ENCODE measurements at regions not wholly inside any gene's neighbourhood (a gene's known extent, or its start where the extent isn't known, plus 50 kb on each side); places are given as distances from the start of the nearest gene placed in this dataset.

DNA sequence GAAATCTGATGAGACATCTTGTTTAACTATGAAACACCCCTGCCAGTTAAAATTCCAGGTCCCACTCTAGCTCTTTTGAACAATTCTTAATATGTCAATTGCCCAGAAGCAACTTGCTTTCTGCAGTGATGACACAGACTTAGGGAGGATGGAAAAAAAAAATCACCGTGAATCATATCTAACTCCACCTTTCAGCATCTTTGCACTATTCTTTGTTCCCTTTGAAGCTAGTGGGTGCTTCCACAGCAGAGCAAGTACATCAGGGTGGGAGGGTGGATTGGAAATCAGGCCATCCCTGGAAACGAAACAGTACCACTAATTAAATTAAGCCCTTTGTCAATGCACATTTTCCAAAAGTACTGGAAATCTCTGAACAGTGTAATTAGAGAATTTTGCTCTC is 324.3 kb upstream of the MEIS1 start:
- DNase-seq (no peak), ATAC-seq (no peak)
- Histone ChIP-seq H3K36me3 (no peaks in the 10 kb centered on the region), H3K4me3 (no peak overlapping the region), H3K9me3 (no peaks in the 10 kb centered on the region), H3K27me3 (ENCODE audit: low read depth) (no peaks in the 10 kb centered on the region), H3K27ac (no peak overlapping the region), H3K4me1 (no peaks in the 10 kb centered on the region)
- intact Hi-C loops (cut with DNase I), result no loop called here
- no peak for TF ChIP-seq CTCF (IDR thresholded peaks at IDR 0.05)

GRCh38 chr2:66110086-66110485 is 324.8 kb upstream of the MEIS1 start:
- Histone ChIP-seq H3K36me3 (no peaks in the 10 kb centered on the region), H3K27ac (no peak overlapping the region), H3K27me3 (ENCODE audit: low read depth) (no peaks in the 10 kb centered on the region), H3K4me3 (no peak overlapping the region), H3K9me3 (no peaks in the 10 kb centered on the region), H3K4me1 (no peaks in the 10 kb centered on the region)
- intact Hi-C loops (cut with DNase I), result no loop called here
- no peak for DNase-seq
- no peak for ATAC-seq
- TF ChIP-seq CTCF (IDR thresholded peaks at IDR 0.05), result no peak

DNA sequence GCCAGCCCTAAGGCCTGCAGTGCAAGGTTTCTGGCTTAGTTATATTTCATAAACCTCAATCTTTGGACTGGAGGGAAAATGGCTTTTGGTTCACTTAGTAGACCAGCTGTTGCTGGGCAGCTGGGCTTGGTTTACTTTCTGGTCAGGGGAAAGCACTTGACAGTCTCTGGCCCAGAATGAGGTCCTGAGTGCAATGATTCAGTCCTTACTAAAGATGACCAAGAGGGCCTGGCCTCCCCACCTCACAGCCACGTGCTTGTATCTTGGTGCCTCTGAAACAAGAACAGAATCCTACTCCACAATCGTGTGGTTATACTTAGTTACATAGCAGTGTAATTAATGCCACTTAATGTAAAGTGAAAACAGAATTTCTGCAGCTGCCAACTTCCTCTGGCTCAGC is 325.5 kb upstream of the MEIS1 start:
- TF ChIP-seq CTCF (IDR thresholded peaks at IDR 0.05), result no peak
- Histone ChIP-seq H3K27me3 (ENCODE audit: low read depth) (no peaks in the 10 kb centered on the region), H3K9me3 (no peaks in the 10 kb centered on the region), H3K36me3 (no peaks in the 10 kb centered on the region), H3K27ac (no peak overlapping the region), H3K4me1 (no peaks in the 10 kb centered on the region), H3K4me3 (no peak overlapping the region)
- DNase-seq (no peak), ATAC-seq (no peak)
- intact Hi-C loops (cut with DNase I), result no loop called here

GRCh38 chr2:66105066-66105753 is 329.7 kb upstream of the MEIS1 start:
- Histone ChIP-seq H3K27ac (no peak overlapping the region), H3K9me3 (no peaks in the 10 kb centered on the region), H3K27me3 (ENCODE audit: low read depth) (no peaks in the 10 kb centered on the region), H3K4me3 (no peak overlapping the region), H3K36me3 (no peaks in the 10 kb centered on the region), H3K4me1 (no peaks in the 10 kb centered on the region)
- ATAC-seq (no peak), DNase-seq (no peak)
- intact Hi-C loops (cut with DNase I), result no loop called here
- TF ChIP-seq CTCF (IDR thresholded peaks at IDR 0.05), result no peak

DNA sequence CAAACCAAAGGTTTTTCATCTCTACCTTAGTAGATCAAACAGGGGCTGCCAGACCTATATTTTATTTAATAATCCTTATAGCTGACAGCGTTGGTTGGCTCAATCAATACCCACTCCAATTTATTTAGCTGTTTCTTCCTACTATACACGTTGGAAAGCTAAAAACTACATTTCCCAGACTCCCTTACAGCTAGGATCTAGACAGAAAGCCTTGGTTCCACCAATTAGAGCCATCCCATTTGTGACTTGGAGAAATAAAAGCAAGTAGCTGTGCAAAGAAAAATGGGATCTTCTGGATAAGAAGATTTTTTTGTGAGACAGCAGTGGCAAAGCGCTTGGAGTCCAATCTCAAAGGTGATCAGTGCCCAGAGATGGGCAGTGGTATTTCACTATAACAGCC is 331.3 kb upstream of the MEIS1 start:
- Histone ChIP-seq H3K9me3 (no peaks in the 10 kb centered on the region), H3K4me1 (no peaks in the 10 kb centered on the region), H3K36me3 (no peaks in the 10 kb centered on the region), H3K27ac (no peak overlapping the region), H3K27me3 (ENCODE audit: low read depth) (no peaks in the 10 kb centered on the region), H3K4me3 (no peak overlapping the region)
- no peak for DNase-seq
- no peak for ATAC-seq
- no peak for TF ChIP-seq CTCF (IDR thresholded peaks at IDR 0.05)
- intact Hi-C loops (cut with DNase I), result no loop called here

Measured in lower lobe of right lung (tissue), 2 donors.